HG03039 (cell line): ENCODE measurements at regions not wholly inside any gene's neighbourhood (a gene's known extent, or its start where the extent isn't known, plus 50 kb on each side); places are given as distances from the start of the nearest gene placed in this dataset.

Experiments
- ATAC-seq: cut with Tn5 transposase; IDR thresholded peaks from one replicate; pipeline ENCODE4 v1.9.1; 2021; ENCODE audit warnings: mild to moderate bottlenecking, moderate library complexity; ENCODE audit not compliant: unreplicated experiment

GRCh38 chr18:51692612-51693011, 495.1 kb upstream of the MEX3C start:
- no peak for ATAC-seq

- ATAC-seq, result peak; percentile 73
Measured at GRCh38 chr18:51711298-51711889, 513.9 kb upstream of the MEX3C start.

GRCh38 chr18:51712821-51713220, 515.3 kb upstream of the MEX3C start:
- ATAC-seq, result no peak

GRCh38 chr18:51716277-51716676, 518.8 kb upstream of the MEX3C start:
- ATAC-seq, result peak; percentile 42

- no peak for ATAC-seq
Measured at GRCh38 chr18:51721388-51721787, 523.9 kb upstream of the MEX3C start.

GRCh38 chr18:51721996-51722395, 524.5 kb upstream of the MEX3C start:
- ATAC-seq, result no peak

- no peak for ATAC-seq
Measured at GRCh38 chr18:51724790-51725721, 527.6 kb upstream of the MEX3C start.

GRCh38 chr18:51726614-51727013, 529.1 kb upstream of the MEX3C start:
- ATAC-seq, result no peak

GRCh38 chr18:51727780-51728179, 530.3 kb upstream of the MEX3C start:
- peak; percentile 50 for ATAC-seq

- no peak for ATAC-seq
Measured at GRCh38 chr18:51731070-51731469, 533.6 kb upstream of the MEX3C start.

GRCh38 chr18:51734576-51734975, 537.1 kb upstream of the MEX3C start:
- ATAC-seq, result no peak

GRCh38 chr18:51739044-51739666, 541.7 kb upstream of the MEX3C start:
- ATAC-seq, result peak; percentile 86

GRCh38 chr18:51751901-51752300, 554.4 kb upstream of the MEX3C start:
- no peak for ATAC-seq

GRCh38 chr18:51753365-51754057, 556.0 kb upstream of the MEX3C start:
- no peak for ATAC-seq

- no peak for ATAC-seq
Measured at GRCh38 chr18:51754566-51754965, 557.1 kb upstream of the MEX3C start.

- no peak for ATAC-seq
Measured at GRCh38 chr18:51757255-51757924, 559.9 kb upstream of the MEX3C start.

GRCh38 chr18:51762373-51762772, 564.9 kb upstream of the MEX3C start:
- no peak for ATAC-seq

- ATAC-seq, result peak; percentile 63
Measured at GRCh38 chr18:51765606-51766360, 568.3 kb upstream of the MEX3C start.

GRCh38 chr18:51767293-51767692, 569.8 kb upstream of the MEX3C start:
- ATAC-seq, result peak; percentile 48

- ATAC-seq, result no peak
Measured at GRCh38 chr18:51778115-51778514, 561.9 kb upstream of the DCC start.
